ENCODE measurements at regions not wholly inside any gene's neighbourhood (a gene's known extent, or its start where the extent isn't known, plus 50 kb on each side); places are given as distances from the start of the nearest gene placed in this dataset.

DNA sequence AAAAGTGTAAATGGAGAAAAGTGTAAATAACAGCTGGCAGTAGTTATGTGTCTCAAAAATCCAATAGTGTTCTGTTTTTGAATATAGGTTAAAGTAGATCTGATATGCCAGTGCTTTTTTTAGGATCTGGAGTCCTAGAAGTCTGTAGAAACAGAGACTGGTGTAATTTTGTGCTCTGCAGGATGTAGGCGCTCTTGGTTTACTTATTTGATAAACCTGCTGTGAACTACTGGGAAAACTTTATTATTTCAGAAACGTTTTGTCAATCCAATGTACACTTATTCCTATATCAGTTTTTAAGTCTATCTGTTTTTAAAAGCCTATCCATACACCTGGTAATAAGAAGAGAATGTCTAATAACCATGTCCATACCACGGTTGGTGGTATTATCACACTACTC, 530.8 kb upstream of the ZNF804A start:
- no peak for DNase-seq (ENCODE audit: low spot score in 2 of 2)

DNA sequence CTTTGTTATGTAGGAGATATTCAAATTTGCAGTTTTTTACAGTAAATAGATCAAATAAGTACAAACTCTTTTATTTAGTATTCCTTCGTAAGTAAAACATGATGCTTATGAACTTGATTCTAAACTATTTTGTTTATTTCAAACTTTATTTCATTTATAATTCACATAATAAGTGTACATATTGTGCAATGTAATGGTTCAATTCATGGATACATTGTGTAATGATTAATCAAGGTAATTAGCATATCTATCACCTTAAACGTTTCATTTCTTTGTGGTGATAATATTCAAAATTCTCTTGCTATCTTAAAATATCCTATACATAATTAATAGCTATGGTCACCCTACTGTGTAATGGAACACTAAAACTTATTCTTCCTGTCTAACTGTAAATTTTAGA, 525.9 kb upstream of the ZNF804A start:
- WGBS, result 69% methylated on average over 2 of the region's 2 CpGs
- no peaks in the 10 kb centered on the region for H3K27me3 ChIP-seq
- H3K36me3 ChIP-seq, result no peaks in the 10 kb centered on the region
- no peak overlapping the region for H3K27ac ChIP-seq
- no peak overlapping the region for H3K4me3 ChIP-seq
- no peaks in the 10 kb centered on the region for H3K4me1 ChIP-seq
- no peaks in the 10 kb centered on the region for H3K9me3 ChIP-seq
- TF ChIP-seq POLR2A (IDR thresholded peaks at IDR 0.05), result no peak
- no peak for TF ChIP-seq CTCF (IDR thresholded peaks at IDR 0.05)
- TF ChIP-seq POLR2AphosphoS5 (IDR thresholded peaks at IDR 0.05), result no peak
- no peak for TF ChIP-seq EP300 (IDR thresholded peaks at IDR 0.05)
- DNase-seq (ENCODE audit: low spot score in 2 of 2), result no peak

More for the DNA sequence above, 530.8 kb upstream of the ZNF804A start:
- TF ChIP-seq CTCF (IDR thresholded peaks at IDR 0.05) (no peak), EP300 (IDR thresholded peaks at IDR 0.05) (no peak), POLR2AphosphoS5 (IDR thresholded peaks at IDR 0.05) (no peak), POLR2A (IDR thresholded peaks at IDR 0.05) (no peak)
- Histone ChIP-seq H3K9me3 (no peaks in the 10 kb centered on the region), H3K4me3 (no peak overlapping the region), H3K4me1 (no peaks in the 10 kb centered on the region), H3K36me3 (no peaks in the 10 kb centered on the region), H3K27ac (no peak overlapping the region), H3K27me3 (no peaks in the 10 kb centered on the region)
- WGBS, result 62% methylated on average over 3 of the region's 3 CpGs

- Histone ChIP-seq H3K27me3 (no peaks in the 10 kb centered on the region), H3K4me3 (no peak overlapping the region), H3K4me1 (no peaks in the 10 kb centered on the region), H3K9me3 (no peaks in the 10 kb centered on the region), H3K27ac (no peak overlapping the region), H3K36me3 (no peaks in the 10 kb centered on the region)
- WGBS, result 71% methylated on average over 2 of the region's 2 CpGs
- TF ChIP-seq CTCF (IDR thresholded peaks at IDR 0.05) (no peak), POLR2A (IDR thresholded peaks at IDR 0.05) (no peak), POLR2AphosphoS5 (IDR thresholded peaks at IDR 0.05) (no peak), EP300 (IDR thresholded peaks at IDR 0.05) (no peak)
- no peak for DNase-seq (ENCODE audit: low spot score in 2 of 2)
Observed at GRCh38 chr2:184078496-184078895, 519.8 kb upstream of the ZNF804A start.

GRCh38 chr2:184091456-184091855, 506.9 kb upstream of the ZNF804A start:
- no peaks in the 10 kb centered on the region for H3K4me1 ChIP-seq
- no peaks in the 10 kb centered on the region for H3K27me3 ChIP-seq
- DNase-seq (ENCODE audit: low spot score in 2 of 2), result no peak
- H3K36me3 ChIP-seq, result no peaks in the 10 kb centered on the region
- WGBS, result 78% methylated on average over 3 of the region's 3 CpGs
- H3K4me3 ChIP-seq, result no peak overlapping the region
- no peaks in the 10 kb centered on the region for H3K9me3 ChIP-seq
- TF ChIP-seq POLR2A (IDR thresholded peaks at IDR 0.05), result no peak
- no peak for TF ChIP-seq CTCF (IDR thresholded peaks at IDR 0.05)
- no peak for TF ChIP-seq EP300 (IDR thresholded peaks at IDR 0.05)
- no peak for TF ChIP-seq POLR2AphosphoS5 (IDR thresholded peaks at IDR 0.05)
- H3K27ac ChIP-seq, result no peak overlapping the region

GRCh38 chr2:184113696-184114403, 484.5 kb upstream of the ZNF804A start:
- Histone ChIP-seq H3K4me3 (no peak overlapping the region), H3K9me3 (no peaks in the 10 kb centered on the region), H3K36me3 (no peaks in the 10 kb centered on the region), H3K4me1 (no peaks in the 10 kb centered on the region), H3K27ac (no peak overlapping the region), H3K27me3 (no peaks in the 10 kb centered on the region)
- no peak for DNase-seq (ENCODE audit: low spot score in 2 of 2)
- 71% methylated on average over 2 of the region's 2 CpGs for WGBS
- TF ChIP-seq POLR2AphosphoS5 (IDR thresholded peaks at IDR 0.05), result no peak

DNA sequence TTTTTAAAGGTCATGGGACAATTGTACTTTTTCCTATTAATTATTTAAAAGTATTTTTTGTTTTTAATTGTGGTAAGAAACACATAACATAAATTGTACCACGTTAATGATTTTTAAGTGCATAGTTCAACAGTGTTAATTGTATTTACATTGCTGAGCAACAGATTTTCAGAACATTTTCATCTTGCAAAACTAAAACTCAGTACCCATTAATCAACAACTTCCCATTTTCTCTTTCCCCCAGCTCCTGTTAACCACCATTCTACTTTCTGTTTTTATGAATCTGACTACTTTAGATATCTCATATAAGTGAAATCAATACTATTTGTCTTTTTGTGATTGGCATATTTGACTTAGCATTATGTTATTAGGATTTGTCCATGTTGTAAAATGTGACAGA, 483.9 kb upstream of the ZNF804A start:
- 45% methylated on average over 1 of the region's 1 CpG for WGBS
- H3K27ac ChIP-seq, result no peak overlapping the region
- H3K27me3 ChIP-seq, result no peaks in the 10 kb centered on the region
- DNase-seq (ENCODE audit: low spot score in 2 of 2), result no peak
- no peaks in the 10 kb centered on the region for H3K36me3 ChIP-seq
- H3K4me1 ChIP-seq, result no peaks in the 10 kb centered on the region
- no peak overlapping the region for H3K4me3 ChIP-seq
- no peaks in the 10 kb centered on the region for H3K9me3 ChIP-seq
- TF ChIP-seq EP300 (IDR thresholded peaks at IDR 0.05), result no peak
- TF ChIP-seq CTCF (IDR thresholded peaks at IDR 0.05), result no peak
- no peak for TF ChIP-seq POLR2AphosphoS5 (IDR thresholded peaks at IDR 0.05)
- TF ChIP-seq POLR2A (IDR thresholded peaks at IDR 0.05), result no peak

Data from suprapubic skin (tissue), 4 donors.